Activated naive CD4-positive, alpha-beta T cell treated with anti-CD3 and anti-CD28 coated beads for 36 hours (primary cell): ENCODE measurements at regions not wholly inside any gene's neighbourhood (a gene's known extent, or its start where the extent isn't known, plus 50 kb on each side); places are given as distances from the start of the nearest gene placed in this dataset.

ENCODE experiments used
- CTCF ChIA-PET: fragments of 350-600 bp; sonication (Branson Sonifier 250); formaldehyde crosslinking; loops from one replicate; lab custom pipeline; 2021; ENCODE audit warnings: antibody characterized with exemption; lab: Charles Lee
- DNase-seq: peaks from one replicate; pipeline ENCODE4 v3.0.0-alpha.2; 2020
- H3K27ac Mint-ChIP-seq: one replicate; pipeline ENCODE4 v1.8.0; 2021; ENCODE audit warnings: mild to moderate bottlenecking, mixed read lengths
- H3K27me3 Mint-ChIP-seq: one replicate; pipeline ENCODE4 v1.8.0; 2021; ENCODE audit warnings: low read depth, mixed read lengths
- H3K36me3 Mint-ChIP-seq: one replicate; pipeline ENCODE4 v1.8.0; 2021; ENCODE audit warnings: low read depth, mixed read lengths
- H3K4me1 Mint-ChIP-seq: one replicate; pipeline ENCODE4 v1.8.0; 2021; ENCODE audit warnings: low read depth, mixed read lengths
- H3K4me3 Mint-ChIP-seq: one replicate; pipeline ENCODE4 v1.8.0; 2021; ENCODE audit warnings: mild to moderate bottlenecking, moderate library complexity, mixed read lengths
- H3K9me3 Mint-ChIP-seq: one replicate; pipeline ENCODE4 v1.8.0; 2021; ENCODE audit warnings: mixed read lengths
- intact Hi-C: fragments of 100-400 bp; cut with micrococcal nuclease; formaldehyde crosslinking; loops from one replicate; pipeline ENCODE4 v1.15.1; 2023

DNA sequence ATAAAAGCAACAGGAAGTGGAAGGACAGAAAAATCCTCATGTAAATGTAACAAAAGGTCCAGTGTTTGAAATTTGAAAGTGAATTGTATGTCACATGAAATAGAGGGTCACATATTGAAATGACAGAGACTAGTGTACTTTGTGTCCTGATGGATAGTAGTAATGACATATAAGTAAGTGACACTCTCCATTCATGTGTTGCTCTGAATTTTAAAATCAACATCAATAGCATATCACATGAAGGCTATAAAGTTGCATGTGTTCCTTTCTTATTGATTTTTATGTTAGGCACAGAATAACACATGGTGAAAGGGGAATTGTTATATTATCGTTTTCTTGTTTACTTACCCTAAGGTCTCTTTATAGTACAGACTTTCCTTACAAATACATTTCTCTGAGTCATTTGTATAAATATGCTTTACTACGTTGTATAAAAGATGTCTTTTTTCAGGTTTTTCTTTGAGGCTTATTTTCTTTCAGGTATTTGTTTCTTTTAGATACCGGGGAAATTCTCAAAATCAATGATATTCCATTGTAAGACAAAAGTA is 104.6 kb upstream of the CACNA2D1 start:
- Mint-ChIP-seq H3K27ac (no peak overlapping the region), H3K4me1 (no peaks in the 10 kb centered on the region)
- CTCF ChIA-PET, result no interaction called here

DNA sequence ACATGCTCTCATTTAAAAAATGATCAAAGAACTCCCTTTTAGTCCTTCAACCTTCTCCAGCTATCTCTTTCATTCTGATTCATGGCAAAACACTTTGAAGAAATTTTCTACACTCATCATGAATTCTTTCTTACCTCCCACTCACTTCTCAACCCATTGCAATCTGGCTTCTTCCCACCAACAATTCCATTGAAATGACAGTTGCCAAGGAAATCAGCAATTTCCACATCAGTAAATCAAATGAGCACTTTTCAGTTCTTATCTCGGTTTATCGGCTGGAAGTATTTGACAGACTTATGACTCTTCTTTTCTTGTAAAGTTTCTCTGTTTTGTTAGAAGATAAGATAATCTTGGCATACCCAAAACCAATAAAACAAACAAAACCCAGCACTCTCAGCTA is 99.1 kb upstream of the CACNA2D1 start:
- Mint-ChIP-seq H3K4me3 (no peak overlapping the region), H3K36me3 (no peaks in the 10 kb centered on the region), H3K27ac (no peak overlapping the region), H3K4me1 (peaks cover 3% of the 10 kb centered on the region), H3K9me3 (no peaks in the 10 kb centered on the region), H3K27me3 (no peaks in the 10 kb centered on the region)
- CTCF ChIA-PET, result interaction anchor here (0.6 kb wide), 1 partner anchor 94 kb away, joined by 4 read pairs; no protein-coding TSS in a partner anchor
- intact Hi-C loops, result no loop called here
- no peak for DNase-seq

More for the DNA sequence above, 104.6 kb upstream of the CACNA2D1 start:
- no peak for DNase-seq
- no peak overlapping the region for H3K4me3 Mint-ChIP-seq
- no peaks in the 10 kb centered on the region for H3K36me3 Mint-ChIP-seq
- intact Hi-C loops, result no loop called here
- H3K27me3 Mint-ChIP-seq, result no peaks in the 10 kb centered on the region
- no peaks in the 10 kb centered on the region for H3K9me3 Mint-ChIP-seq

GRCh38 chr7:82539969-82540368 is 96.4 kb upstream of the CACNA2D1 start:
- Mint-ChIP-seq H3K4me1 (peaks cover 3% of the 10 kb centered on the region), H3K27ac (no peak overlapping the region), H3K36me3 (no peaks in the 10 kb centered on the region), H3K4me3 (no peak overlapping the region), H3K9me3 (no peaks in the 10 kb centered on the region), H3K27me3 (no peaks in the 10 kb centered on the region)
- intact Hi-C loops, result no loop called here
- CTCF ChIA-PET, result no interaction called here
- DNase-seq, result no peak

DNA sequence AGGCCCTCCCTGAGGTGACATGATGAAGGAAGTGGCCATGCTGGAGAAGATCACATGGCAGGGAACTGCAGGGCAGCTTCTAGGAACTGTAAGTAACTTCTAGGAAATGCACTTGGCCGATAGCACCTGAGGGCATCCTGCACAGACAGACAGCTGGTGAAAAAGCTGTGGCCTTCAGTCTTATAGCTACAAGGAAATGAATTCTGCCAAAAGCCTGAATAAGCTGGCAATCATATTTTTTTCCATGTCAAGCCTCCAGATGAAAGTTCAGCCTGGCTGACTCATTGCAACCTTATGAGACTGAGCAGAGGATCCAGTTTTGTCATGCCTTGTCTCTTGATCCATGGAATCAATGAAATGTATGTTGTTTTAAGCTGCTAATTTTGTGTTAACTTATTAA is 91.1 kb upstream of the CACNA2D1 start:
- Mint-ChIP-seq H3K9me3 (no peaks in the 10 kb centered on the region), H3K4me3 (no peak overlapping the region), H3K27ac (no peak overlapping the region), H3K4me1 (no peaks in the 10 kb centered on the region), H3K36me3 (no peaks in the 10 kb centered on the region), H3K27me3 (no peaks in the 10 kb centered on the region)
- DNase-seq, result no peak
- CTCF ChIA-PET, result no interaction called here
- intact Hi-C loops, result no loop called here

DNA sequence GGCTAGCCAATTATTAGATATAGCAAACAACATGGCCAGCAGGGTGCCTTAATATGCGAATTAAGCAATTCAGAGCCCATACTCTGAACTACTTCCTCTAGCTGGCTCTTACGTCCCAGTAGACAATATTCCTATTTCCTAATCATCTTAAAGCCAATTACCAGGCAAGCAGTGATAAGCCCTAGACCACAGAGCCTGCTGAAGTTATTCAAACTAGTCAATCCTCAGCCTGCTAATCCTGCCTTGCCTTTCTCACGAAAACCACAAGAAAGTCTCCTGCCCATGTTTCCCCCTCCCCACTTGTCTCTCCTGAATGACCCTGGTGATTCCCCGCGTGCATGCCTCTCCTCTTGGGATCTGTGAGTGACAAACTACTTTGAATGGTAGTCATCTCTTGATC is 86.8 kb upstream of the CACNA2D1 start:
- Mint-ChIP-seq H3K36me3 (no peaks in the 10 kb centered on the region), H3K4me1 (no peaks in the 10 kb centered on the region), H3K9me3 (no peaks in the 10 kb centered on the region), H3K27ac (no peak overlapping the region), H3K27me3 (no peaks in the 10 kb centered on the region), H3K4me3 (no peak overlapping the region)
- CTCF ChIA-PET, result no interaction called here
- intact Hi-C loops, result no loop called here
- no peak for DNase-seq

DNA sequence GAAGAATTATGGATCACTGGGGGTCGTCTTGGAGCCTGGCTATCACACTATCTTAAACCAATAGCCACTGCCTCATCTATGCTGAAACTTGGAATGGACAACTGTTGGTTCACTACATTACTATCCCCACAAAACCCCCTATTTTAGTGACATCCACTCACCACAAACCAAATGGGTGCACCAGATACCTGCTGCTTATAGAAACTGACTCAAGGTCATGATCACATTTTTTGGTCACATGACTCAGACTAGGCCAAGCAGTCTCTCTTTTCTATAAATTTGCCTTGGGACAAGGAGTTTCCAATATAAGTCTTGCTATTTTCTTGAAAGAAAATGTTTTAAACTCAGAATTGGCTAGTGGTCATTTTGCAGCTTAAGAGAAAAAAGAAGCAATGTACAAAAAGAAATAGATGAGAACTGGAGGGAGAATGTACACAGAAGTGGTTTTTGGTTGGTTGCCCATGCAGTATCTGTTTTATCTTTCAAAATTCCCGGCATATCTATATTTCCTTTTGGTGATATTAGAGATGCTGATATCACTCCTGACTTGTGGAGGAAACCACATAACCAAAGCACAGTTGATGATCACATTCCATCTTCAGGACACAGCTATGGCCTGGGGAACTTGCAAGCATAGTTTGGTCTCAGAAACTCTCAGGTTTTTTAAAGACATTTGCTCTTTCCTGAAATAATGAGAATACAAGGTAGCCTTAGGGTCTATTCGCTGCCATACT is 85.2 kb upstream of the CACNA2D1 start:
- H3K4me1 Mint-ChIP-seq, result no peaks in the 10 kb centered on the region
- intact Hi-C loops, result no loop called here
- no peaks in the 10 kb centered on the region for H3K9me3 Mint-ChIP-seq
- H3K27ac Mint-ChIP-seq, result no peak overlapping the region
- no peak overlapping the region for H3K4me3 Mint-ChIP-seq
- H3K36me3 Mint-ChIP-seq, result no peaks in the 10 kb centered on the region
- CTCF ChIA-PET, result interaction anchor here (0.7 kb wide), 1 partner anchor 18 kb away, joined by 3 read pairs; no protein-coding TSS in a partner anchor
- no peaks in the 10 kb centered on the region for H3K27me3 Mint-ChIP-seq
- no peak for DNase-seq

DNA sequence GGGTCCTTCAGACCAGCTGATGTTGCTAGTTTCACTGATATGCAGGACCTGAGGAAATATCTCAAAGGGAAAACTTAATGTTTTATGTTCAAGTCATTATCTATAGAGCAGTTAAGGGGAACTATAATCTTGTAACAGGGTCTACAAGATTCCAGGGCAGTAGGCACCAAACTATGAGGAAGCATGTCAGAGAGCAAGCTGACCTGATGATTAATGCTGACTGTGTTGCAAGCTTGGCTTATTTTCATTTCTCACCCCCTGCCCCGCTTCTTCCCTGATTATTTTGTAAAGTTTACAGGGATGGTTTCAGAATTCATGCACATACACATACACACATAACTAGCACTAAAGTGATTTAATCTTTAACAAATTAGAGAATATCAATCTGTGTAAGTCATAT is 84.3 kb upstream of the CACNA2D1 start:
- intact Hi-C loops, result no loop called here
- H3K27ac Mint-ChIP-seq, result no peak overlapping the region
- H3K4me1 Mint-ChIP-seq, result no peaks in the 10 kb centered on the region
- H3K4me3 Mint-ChIP-seq, result no peak overlapping the region
- H3K36me3 Mint-ChIP-seq, result no peaks in the 10 kb centered on the region
- H3K9me3 Mint-ChIP-seq, result no peaks in the 10 kb centered on the region
- no peak for DNase-seq
- CTCF ChIA-PET, result interaction anchor here (0.6 kb wide), 1 partner anchor 13 kb away, joined by 5 read pairs; no protein-coding TSS in a partner anchor
- H3K27me3 Mint-ChIP-seq, result no peaks in the 10 kb centered on the region

DNA sequence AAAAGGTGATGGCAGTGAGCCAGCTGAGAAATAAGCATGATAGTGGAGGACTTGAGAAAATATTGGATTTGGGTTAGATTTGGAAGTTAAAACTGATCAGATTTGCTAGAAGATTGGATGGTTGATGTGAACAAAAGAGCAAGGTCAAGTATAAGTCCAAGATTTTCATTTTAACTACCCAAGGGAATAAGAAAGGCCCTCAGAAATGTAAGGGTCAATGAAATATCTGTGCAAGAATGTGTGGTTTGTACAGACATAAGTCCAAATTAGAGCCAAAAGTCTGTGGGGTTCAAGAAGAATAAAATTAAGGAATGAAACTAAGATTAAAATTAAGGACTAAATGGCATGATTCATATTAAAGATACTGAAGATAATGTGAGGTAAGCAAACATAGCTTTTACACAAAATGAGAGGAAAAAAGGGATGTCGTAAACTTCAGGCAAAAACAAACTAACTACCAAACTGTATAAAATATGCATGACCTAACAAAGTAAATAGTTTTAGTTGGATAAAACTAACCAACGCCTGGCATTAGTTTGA is 78.4 kb upstream of the CACNA2D1 start:
- H3K27ac Mint-ChIP-seq, result no peak overlapping the region
- H3K9me3 Mint-ChIP-seq, result no peaks in the 10 kb centered on the region
- H3K4me1 Mint-ChIP-seq, result no peaks in the 10 kb centered on the region
- H3K27me3 Mint-ChIP-seq, result no peaks in the 10 kb centered on the region
- no peak overlapping the region for H3K4me3 Mint-ChIP-seq
- intact Hi-C loops, result no loop called here
- no peaks in the 10 kb centered on the region for H3K36me3 Mint-ChIP-seq
- CTCF ChIA-PET, result interaction anchor here (0.6 kb wide), 1 partner anchor 363 kb away, joined by 5 read pairs; no protein-coding TSS in a partner anchor
- no peak for DNase-seq

- no peak overlapping the region for H3K4me3 Mint-ChIP-seq
- H3K9me3 Mint-ChIP-seq, result peaks cover 2% of the 10 kb centered on the region
- H3K36me3 Mint-ChIP-seq, result peaks cover 2% of the 10 kb centered on the region
- H3K27ac Mint-ChIP-seq, result no peak overlapping the region
- DNase-seq, result no peak
- no peaks in the 10 kb centered on the region for H3K27me3 Mint-ChIP-seq
- no peaks in the 10 kb centered on the region for H3K4me1 Mint-ChIP-seq
- intact Hi-C loops, result no loop called here
- CTCF ChIA-PET, result no interaction called here
Measured at GRCh38 chr7:82517050-82517449, 73.5 kb upstream of the CACNA2D1 start.

GRCh38 chr7:82511542-82511941 is 68.0 kb upstream of the CACNA2D1 start:
- H3K4me3 Mint-ChIP-seq, result no peak overlapping the region
- CTCF ChIA-PET, result no interaction called here
- no peak for DNase-seq
- no peaks in the 10 kb centered on the region for H3K4me1 Mint-ChIP-seq
- H3K36me3 Mint-ChIP-seq, result peaks cover 2% of the 10 kb centered on the region
- H3K27ac Mint-ChIP-seq, result no peak overlapping the region
- H3K9me3 Mint-ChIP-seq, result peaks cover 2% of the 10 kb centered on the region
- peaks cover 2% of the 10 kb centered on the region for H3K27me3 Mint-ChIP-seq
- intact Hi-C loops, result no loop called here

DNA sequence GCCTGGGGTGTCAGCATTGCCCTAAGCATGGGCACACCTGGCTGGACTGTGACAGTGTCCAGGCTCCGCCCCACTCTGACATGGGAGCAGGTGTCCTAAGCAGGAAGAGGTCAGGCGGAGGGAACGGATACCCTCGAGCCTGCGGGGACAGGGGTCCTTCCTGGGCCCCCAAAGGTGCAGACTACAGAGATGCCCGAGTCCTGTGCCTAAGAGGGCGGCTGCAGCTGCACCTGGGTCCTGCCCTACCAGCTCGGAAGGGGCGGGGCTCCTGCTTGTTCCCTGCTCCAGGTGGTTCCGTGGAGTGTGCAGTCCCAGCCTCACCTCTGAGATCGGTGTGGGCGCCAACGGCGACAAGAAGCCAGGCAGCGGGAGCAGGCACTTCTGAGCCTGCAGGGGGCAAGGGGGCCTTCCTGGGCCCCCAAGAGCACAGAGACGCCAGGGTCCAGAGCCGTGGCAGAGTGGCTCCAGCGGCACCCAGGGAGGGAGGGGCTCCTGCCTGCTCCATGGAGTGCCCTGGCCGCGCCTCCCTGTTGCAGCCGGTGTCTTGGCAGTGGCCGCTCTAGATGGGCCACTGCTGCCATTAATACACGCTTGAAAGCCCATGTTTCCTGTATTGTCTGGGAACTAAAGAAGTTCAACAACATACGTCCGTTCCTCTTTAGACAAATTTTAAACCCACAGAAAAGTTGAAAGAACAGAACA is 64.5 kb upstream of the CACNA2D1 start:
- intact Hi-C loops, result no loop called here
- Mint-ChIP-seq H3K27ac (no peak overlapping the region), H3K4me1 (no peaks in the 10 kb centered on the region), H3K36me3 (no peaks in the 10 kb centered on the region), H3K9me3 (peaks cover 2% of the 10 kb centered on the region), H3K27me3 (peaks cover 2% of the 10 kb centered on the region), H3K4me3 (no peak overlapping the region)
- CTCF ChIA-PET, result no interaction called here
- no peak for DNase-seq

- Mint-ChIP-seq H3K9me3 (peaks cover 2% of the 10 kb centered on the region), H3K36me3 (no peaks in the 10 kb centered on the region), H3K4me3 (no peak overlapping the region), H3K27me3 (peaks cover 2% of the 10 kb centered on the region), H3K27ac (no peak overlapping the region), H3K4me1 (no peaks in the 10 kb centered on the region)
- CTCF ChIA-PET, result no interaction called here
- DNase-seq, result no peak
- intact Hi-C loops, result no loop called here
Measured at GRCh38 chr7:82507365-82507975, 63.9 kb upstream of the CACNA2D1 start.
